ENCODE measurements at regions not wholly inside any gene's neighbourhood (a gene's known extent, or its start where the extent isn't known, plus 50 kb on each side); places are given as distances from the start of the nearest gene placed in this dataset.
"Not testable (repeated sequence)": the region's sequence is repeated elsewhere in the genome, so short reads cannot be mapped to it uniquely, and the experiment has no call there.

GRCh38 chr4:123675567-123675966 is 279.0 kb downstream of the SPRY1 start:
- no peak for DNase-seq
- H3K27ac Mint-ChIP-seq: no peak overlapping the region
- POLR2A ChIA-PET: no interaction called here
- H3K9me3 Mint-ChIP-seq: no peaks in the 10 kb centered on the region
- H3K4me1 Mint-ChIP-seq: peaks cover 27% of the 10 kb centered on the region
- H3K27me3 Mint-ChIP-seq: peaks cover 39% of the 10 kb centered on the region
- no peak overlapping the region for H3K4me3 Mint-ChIP-seq
- peaks cover 6% of the 10 kb centered on the region for H3K36me3 Mint-ChIP-seq (ENCODE audit: low read depth)
- CTCF ChIA-PET: no interaction called here

GRCh38 chr4:123676071-123676889 is 279.7 kb downstream of the SPRY1 start:
- no peak overlapping the region for H3K27ac Mint-ChIP-seq
- H3K4me1 Mint-ChIP-seq: peaks cover 24% of the 10 kb centered on the region
- H3K27me3 Mint-ChIP-seq: peaks cover 36% of the 10 kb centered on the region
- no peak for DNase-seq
- CTCF ChIA-PET: no interaction called here
- H3K9me3 Mint-ChIP-seq: no peaks in the 10 kb centered on the region
- H3K36me3 Mint-ChIP-seq (ENCODE audit: low read depth): peaks cover 6% of the 10 kb centered on the region
- POLR2A ChIA-PET: no interaction called here
- H3K4me3 Mint-ChIP-seq: no peak overlapping the region

- ChIA-PET POLR2A (no interaction called here), CTCF (no interaction called here)
- no peak overlapping the region for H3K4me3 Mint-ChIP-seq
- peaks cover 6% of the 10 kb centered on the region for H3K36me3 Mint-ChIP-seq (ENCODE audit: low read depth)
- DNase-seq: no peak
- H3K27me3 Mint-ChIP-seq: peaks cover 35% of the 10 kb centered on the region
- no peak overlapping the region for H3K27ac Mint-ChIP-seq
- no peaks in the 10 kb centered on the region for H3K9me3 Mint-ChIP-seq
- H3K4me1 Mint-ChIP-seq: peaks cover 18% of the 10 kb centered on the region
Observed at GRCh38 chr4:123676890-123677229, 280.3 kb downstream of the SPRY1 start.

GRCh38 chr4:123682931-123683330 is 286.3 kb downstream of the SPRY1 start:
- Mint-ChIP-seq H3K27ac (no peak overlapping the region), H3K36me3 (ENCODE audit: low read depth) (no peaks in the 10 kb centered on the region), H3K4me1 (no peaks in the 10 kb centered on the region), H3K27me3 (peaks cover 13% of the 10 kb centered on the region), H3K4me3 (no peak overlapping the region), H3K9me3 (peaks cover 5% of the 10 kb centered on the region)
- ChIA-PET CTCF (interaction anchor here (0.6 kb wide), 1 partner anchor 118 kb away, joined by 3 read pairs; no protein-coding TSS in a partner anchor), POLR2A (no interaction called here)
- no peak for DNase-seq

GRCh38 chr4:123684937-123685336 is 288.3 kb downstream of the SPRY1 start:
- H3K27ac Mint-ChIP-seq; H3K4me3 Mint-ChIP-seq; H3K4me1 Mint-ChIP-seq; POLR2A ChIA-PET; DNase-seq; CTCF ChIA-PET; H3K27me3 Mint-ChIP-seq; H3K36me3 Mint-ChIP-seq (ENCODE audit: low read depth); H3K9me3 Mint-ChIP-seq: not testable (repeated sequence)

DNA sequence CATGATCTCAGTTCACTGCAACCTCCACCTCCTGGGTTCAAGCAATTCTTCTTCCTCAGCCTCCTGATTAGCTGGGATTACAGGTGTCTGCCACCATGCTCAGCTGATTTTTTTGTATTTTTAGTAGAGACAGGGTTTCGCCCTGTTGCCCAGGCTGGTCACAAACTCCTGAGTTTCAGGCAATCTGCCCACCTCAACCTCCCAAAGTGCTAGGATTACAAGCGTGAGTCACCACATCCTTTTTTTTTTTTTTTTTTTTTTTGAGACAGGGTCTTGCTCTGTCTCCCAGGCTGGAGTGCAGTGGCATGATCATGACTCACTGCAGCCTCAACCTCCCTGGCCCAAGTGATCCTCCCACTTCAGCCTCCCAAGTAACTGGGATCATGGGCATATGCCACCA is 298.9 kb downstream of the SPRY1 start:
- H3K9me3 Mint-ChIP-seq; H3K27me3 Mint-ChIP-seq; H3K36me3 Mint-ChIP-seq (ENCODE audit: low read depth); CTCF ChIA-PET; POLR2A ChIA-PET; DNase-seq; H3K27ac Mint-ChIP-seq; H3K4me3 Mint-ChIP-seq; H3K4me1 Mint-ChIP-seq: not testable (repeated sequence)

DNA sequence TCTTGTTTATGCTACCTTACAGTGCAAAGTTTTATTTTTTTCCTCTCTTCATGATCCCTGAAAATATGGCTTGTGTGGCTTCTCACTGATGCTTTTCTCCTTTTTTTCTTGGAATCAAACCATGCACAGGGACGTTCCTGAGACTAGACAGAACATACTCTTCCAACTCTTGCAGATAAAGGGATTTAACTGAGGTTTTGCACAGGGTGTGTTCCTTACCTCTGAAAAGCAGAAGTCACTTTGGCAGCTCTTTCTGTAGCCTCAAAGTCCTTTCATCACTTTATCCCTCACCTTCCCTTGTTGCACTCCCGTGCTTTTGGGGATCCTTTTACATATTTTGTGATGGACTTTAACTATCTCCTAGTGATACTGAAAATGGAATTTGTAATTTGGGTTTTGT is 300.1 kb downstream of the SPRY1 start:
- Mint-ChIP-seq H3K27ac (no peak overlapping the region), H3K9me3 (peaks cover 6% of the 10 kb centered on the region)
- POLR2A ChIA-PET: no interaction called here

GRCh38 chr4:123698556-123698955 is 302.0 kb downstream of the SPRY1 start:
- Mint-ChIP-seq H3K27ac (no peak overlapping the region), H3K9me3 (peaks cover 6% of the 10 kb centered on the region), H3K4me1 (no peaks in the 10 kb centered on the region), H3K4me3 (no peak overlapping the region), H3K36me3 (ENCODE audit: low read depth) (no peaks in the 10 kb centered on the region), H3K27me3 (peaks cover 9% of the 10 kb centered on the region)
- ChIA-PET CTCF (no interaction called here), POLR2A (no interaction called here)
- DNase-seq: no peak

More for the DNA sequence above, 300.1 kb downstream of the SPRY1 start:
- DNase-seq: no peak
- peaks cover 9% of the 10 kb centered on the region for H3K27me3 Mint-ChIP-seq
- CTCF ChIA-PET: no interaction called here
- no peaks in the 10 kb centered on the region for H3K4me1 Mint-ChIP-seq
- no peak overlapping the region for H3K4me3 Mint-ChIP-seq
- no peaks in the 10 kb centered on the region for H3K36me3 Mint-ChIP-seq (ENCODE audit: low read depth)

- H3K36me3 Mint-ChIP-seq (ENCODE audit: low read depth): no peaks in the 10 kb centered on the region
- H3K9me3 Mint-ChIP-seq: peaks cover 6% of the 10 kb centered on the region
- no peak overlapping the region for H3K27ac Mint-ChIP-seq
- H3K4me1 Mint-ChIP-seq: no peaks in the 10 kb centered on the region
- H3K4me3 Mint-ChIP-seq: no peak overlapping the region
- ChIA-PET CTCF (no interaction called here), POLR2A (no interaction called here)
- peaks cover 9% of the 10 kb centered on the region for H3K27me3 Mint-ChIP-seq
- no peak for DNase-seq
Observed at GRCh38 chr4:123699880-123700771, 303.5 kb downstream of the SPRY1 start.

DNA sequence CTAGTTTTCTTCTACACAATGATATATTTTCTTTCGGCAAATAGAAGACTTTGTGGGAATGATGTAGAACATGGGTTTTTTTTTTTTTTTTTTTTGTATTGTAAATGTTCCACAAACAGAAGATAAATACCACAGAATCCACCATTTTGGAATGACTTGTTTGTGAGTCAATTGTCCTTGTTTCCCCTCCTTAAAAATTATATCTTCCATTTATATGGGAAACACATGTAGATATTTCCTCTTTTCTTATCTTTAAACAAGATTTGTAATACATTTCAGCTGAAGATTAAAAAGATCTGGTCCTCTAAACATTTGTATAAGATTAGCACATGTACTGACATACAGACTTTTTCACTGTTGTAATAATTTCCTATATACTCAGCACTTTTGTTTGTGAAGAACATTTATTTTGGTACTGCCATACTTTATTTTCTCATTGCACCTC is 304.6 kb downstream of the SPRY1 start:
- CTCF ChIA-PET: no interaction called here
- H3K9me3 Mint-ChIP-seq: peaks cover 4% of the 10 kb centered on the region
- H3K4me3 Mint-ChIP-seq: no peak overlapping the region
- no peaks in the 10 kb centered on the region for H3K36me3 Mint-ChIP-seq (ENCODE audit: low read depth)
- POLR2A ChIA-PET: no interaction called here
- H3K27ac Mint-ChIP-seq: no peak overlapping the region
- no peaks in the 10 kb centered on the region for H3K4me1 Mint-ChIP-seq
- DNase-seq: no peak
- H3K27me3 Mint-ChIP-seq: peaks cover 6% of the 10 kb centered on the region

DNA sequence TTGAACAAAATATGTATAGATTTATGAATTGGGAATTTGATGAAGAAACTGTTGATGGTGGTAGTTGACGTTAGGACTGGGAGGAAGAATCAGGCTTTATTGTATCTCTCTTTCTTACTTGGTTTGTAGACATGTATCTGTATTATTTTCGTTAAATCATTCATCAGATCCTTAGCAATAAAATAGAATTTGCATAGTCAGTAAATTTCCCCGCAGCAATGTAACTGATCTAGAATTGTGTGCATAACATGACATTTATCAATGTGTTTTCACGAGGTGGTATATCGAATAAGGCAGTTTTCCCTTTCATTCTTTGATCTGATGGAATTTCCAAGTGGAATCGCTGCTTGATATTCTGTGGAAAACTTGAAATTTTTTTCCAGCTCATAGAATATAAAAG is 308.8 kb downstream of the SPRY1 start:
- H3K4me1 Mint-ChIP-seq: no peaks in the 10 kb centered on the region
- no peaks in the 10 kb centered on the region for H3K36me3 Mint-ChIP-seq (ENCODE audit: low read depth)
- no peak for DNase-seq
- H3K4me3 Mint-ChIP-seq: no peak overlapping the region
- peaks cover 9% of the 10 kb centered on the region for H3K9me3 Mint-ChIP-seq
- no peak overlapping the region for H3K27ac Mint-ChIP-seq
- ChIA-PET CTCF (no interaction called here), POLR2A (no interaction called here)
- H3K27me3 Mint-ChIP-seq: no peaks in the 10 kb centered on the region

DNA sequence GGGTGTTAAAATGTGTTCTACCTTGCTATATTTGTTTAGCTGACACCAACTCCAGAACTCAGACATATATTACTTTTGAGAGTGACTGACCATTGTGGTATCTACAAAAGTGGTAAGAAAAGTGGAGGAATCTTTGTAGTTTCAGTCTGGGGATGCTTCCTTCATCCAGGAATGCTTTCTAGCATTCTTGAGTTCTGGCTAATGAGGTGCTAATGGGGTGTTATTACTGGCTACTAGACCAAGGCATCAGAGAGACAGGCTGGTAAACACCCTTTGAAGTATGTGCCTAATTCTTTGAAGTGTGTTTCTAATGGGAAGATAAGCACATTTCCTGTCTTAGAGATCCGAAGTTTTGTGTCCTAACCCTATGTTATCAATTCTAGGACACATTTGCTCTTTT is 310.4 kb downstream of the SPRY1 start:
- Mint-ChIP-seq H3K36me3 (ENCODE audit: low read depth) (no peaks in the 10 kb centered on the region), H3K4me1 (no peaks in the 10 kb centered on the region), H3K4me3 (no peak overlapping the region), H3K9me3 (peaks cover 9% of the 10 kb centered on the region), H3K27ac (no peak overlapping the region), H3K27me3 (peaks cover 4% of the 10 kb centered on the region)
- ChIA-PET POLR2A (no interaction called here), CTCF (no interaction called here)
- DNase-seq: no peak

DNA sequence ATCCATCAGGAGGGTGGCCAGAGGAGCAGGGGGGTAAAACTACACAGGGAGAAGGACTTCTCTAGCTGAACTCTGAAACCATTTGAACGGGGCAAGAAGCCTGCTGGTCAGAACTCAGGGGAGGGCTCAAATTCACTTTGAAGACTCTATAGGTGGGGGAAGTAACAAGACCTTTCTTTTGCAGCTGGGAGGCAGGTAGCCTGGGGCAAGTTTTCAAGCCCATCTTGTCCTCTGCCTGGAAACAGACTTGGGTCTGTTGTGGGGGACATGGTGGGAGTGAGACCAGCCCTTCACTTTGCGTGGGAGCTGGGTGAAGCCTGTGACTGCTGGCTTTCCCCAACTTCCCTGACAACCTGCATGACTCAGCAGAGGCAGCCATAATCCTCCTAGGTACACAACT is 312.3 kb downstream of the SPRY1 start:
- H3K36me3 Mint-ChIP-seq (ENCODE audit: low read depth): no peaks in the 10 kb centered on the region
- H3K4me3 Mint-ChIP-seq: no peak overlapping the region
- CTCF ChIA-PET: interaction anchor here (0.6 kb wide), 1 partner anchor 622 kb away, joined by 3 read pairs; no protein-coding TSS in a partner anchor
- peaks cover 2% of the 10 kb centered on the region for H3K4me1 Mint-ChIP-seq
- peaks cover 7% of the 10 kb centered on the region for H3K27me3 Mint-ChIP-seq
- H3K27ac Mint-ChIP-seq: no peak overlapping the region
- H3K9me3 Mint-ChIP-seq: peaks cover 10% of the 10 kb centered on the region
- no peak for DNase-seq
- POLR2A ChIA-PET: no interaction called here
